Fibroblast of pulmonary artery (primary cell): ENCODE measurements at regions not wholly inside any gene's neighbourhood (a gene's known extent, or its start where the extent isn't known, plus 50 kb on each side); places are given as distances from the start of the nearest gene placed in this dataset.
"Not testable (repeated sequence)": the region's sequence is repeated elsewhere in the genome, so short reads cannot be mapped to it uniquely, and the experiment has no call there.

ENCODE experiments used
- DNase-seq: peaks from one replicate; pipeline ENCODE4 v3.0.0-alpha.2; 2010; ENCODE audit warnings: low read depth
- H3K4me3 ChIP-seq: replicated peaks from 2 replicates; pipeline ENCODE4 v1.5.1; 2011; ENCODE audit warnings: low read depth, mild to moderate bottlenecking, control low read depth, low read length, moderate library complexity
- CTCF ChIP-seq: IDR thresholded peaks from 2 replicates; pipeline ENCODE4 v1.5.1; 2011; ENCODE audit warnings: mild to moderate bottlenecking, control low read depth, low read length, inconsistent platforms; ENCODE audit errors: missing control alignments

- peak; percentile 64 for DNase-seq
- no peak overlapping the region for H3K4me3 ChIP-seq
- peak; percentile 47 for TF ChIP-seq CTCF
Measured at GRCh38 chr4:15162465-15163283, 160.4 kb downstream of the CPEB2 start.

- no peak for TF ChIP-seq CTCF
- no peak for DNase-seq
Measured at GRCh38 chr4:15163284-15163645, 161.0 kb downstream of the CPEB2 start.

GRCh38 chr4:15164571-15164970, 162.3 kb downstream of the CPEB2 start:
- TF ChIP-seq CTCF, result no peak

More at GRCh38 chr4:15163284-15163645, 161.0 kb downstream of the CPEB2 start:
- no peak overlapping the region for H3K4me3 ChIP-seq

GRCh38 chr4:15167743-15168142, 165.5 kb downstream of the CPEB2 start:
- DNase-seq, result no peak
- no peak overlapping the region for H3K4me3 ChIP-seq

More at GRCh38 chr4:15164571-15164970, 162.3 kb downstream of the CPEB2 start:
- DNase-seq, result no peak
- no peak overlapping the region for H3K4me3 ChIP-seq

GRCh38 chr4:15168759-15169158, 166.5 kb downstream of the CPEB2 start:
- no peak for TF ChIP-seq CTCF
- H3K4me3 ChIP-seq, result no peak overlapping the region
- no peak for DNase-seq

More at GRCh38 chr4:15167743-15168142, 165.5 kb downstream of the CPEB2 start:
- TF ChIP-seq CTCF, result no peak

- DNase-seq, result no peak
- TF ChIP-seq CTCF, result no peak
- no peak overlapping the region for H3K4me3 ChIP-seq
Measured at GRCh38 chr4:15171725-15172124, 169.4 kb downstream of the CPEB2 start.

- no peak for TF ChIP-seq CTCF
- DNase-seq, result no peak
- H3K4me3 ChIP-seq, result no peak overlapping the region
Measured at GRCh38 chr4:15173251-15173650, 171.0 kb downstream of the CPEB2 start.

- not testable (repeated sequence) for H3K4me3 ChIP-seq, DNase-seq
Measured at GRCh38 chr4:15174168-15174567, 171.9 kb downstream of the CPEB2 start.

- not testable (repeated sequence) for H3K4me3 ChIP-seq, DNase-seq
Measured at GRCh38 chr4:15179842-15180241, 177.6 kb downstream of the CPEB2 start.
